ENCODE measurements at regions not wholly inside any gene's neighbourhood (a gene's known extent, or its start where the extent isn't known, plus 50 kb on each side); places are given as distances from the start of the nearest gene placed in this dataset.

- no peak for TF ChIP-seq CTCF (optimal IDR thresholded peaks at IDR 0.05 in 1 of 3, IDR thresholded peaks at IDR 0.05 in 1 of 3, conservative IDR thresholded peaks at IDR 0.05 in 1 of 3; ENCODE audit: extremely low read depth in 1 of 3, insufficient read depth in 2 of 3, low read length in 3 of 3)
- no peak for TF ChIP-seq EZH2 (IDR thresholded peaks at IDR 0.05; ENCODE audit: low read length)
Observed at GRCh38 chr5:71937921-71938698, 169.2 kb upstream of the MAP1B start.
